SK-N-SH treated with all-trans-retinoic acid at 6 μM for 48 hours (cell line): ENCODE measurements at regions not wholly inside any gene's neighbourhood (a gene's known extent, or its start where the extent isn't known, plus 50 kb on each side); places are given as distances from the start of the nearest gene placed in this dataset.

Source experiments
- CREB5 ChIP-seq: fragments of 250-450 bp; sonication (Bioruptor Pico); IDR thresholded peaks from 2 replicates; pipeline ENCODE4 v1.5.1; 2020; ENCODE audit warnings: low read depth, mild to moderate bottlenecking, moderate library complexity
- CSDC2 ChIP-seq: fragments of 250-450 bp; sonication (Bioruptor Pico); IDR thresholded peaks from 2 replicates; pipeline ENCODE4 v1.5.0; 2020; ENCODE audit warnings: mild to moderate bottlenecking, moderate library complexity
- POU6F1 ChIP-seq: fragments of 250-450 bp; sonication (Bioruptor Pico); IDR thresholded peaks from 2 replicates; pipeline ENCODE4 v1.8.0; 2021; ENCODE audit warnings: low read depth, mild to moderate bottlenecking, moderate library complexity, borderline replicate concordance
- PPARA ChIP-seq: fragments of 250-450 bp; sonication (Bioruptor Pico); IDR thresholded peaks from 2 replicates; pipeline ENCODE4 v1.5.0; 2020; ENCODE audit warnings: mild to moderate bottlenecking, borderline replicate concordance
- ZNF70 ChIP-seq: fragments of 450-650 bp; formaldehyde crosslinking; IDR thresholded peaks from 2 replicates; pipeline ENCODE4 v1.5.0; 2020; ENCODE audit warnings: mild to moderate bottlenecking, moderate library complexity

GRCh38 chr10:33556103-33556502 is 221.6 kb upstream of the NRP1 start:
- TF ChIP-seq POU6F1 (CRISPR knock-in tag) (no peak), PPARA (no peak), CSDC2 (no peak), ZNF70 (CRISPR knock-in tag) (no peak), CREB5 (no peak)
